ENCODE measurements at regions not wholly inside any gene's neighbourhood (a gene's known extent, or its start where the extent isn't known, plus 50 kb on each side); places are given as distances from the start of the nearest gene placed in this dataset.

DNA sequence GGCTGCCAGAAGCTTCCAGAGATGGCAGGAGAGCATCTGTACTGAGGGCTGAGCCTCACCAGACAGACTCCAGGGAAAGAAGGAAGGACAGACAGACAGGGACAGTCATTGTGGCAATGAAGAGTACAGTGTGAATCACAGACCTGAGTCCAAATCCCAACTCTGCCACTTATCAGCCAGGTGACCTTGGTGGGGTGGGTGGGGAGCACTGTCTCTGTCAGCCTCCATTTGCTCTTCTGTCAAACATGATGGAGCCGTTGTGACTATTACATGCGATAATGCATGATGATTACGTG lies 85.9 kb upstream of the FSTL4 start:
- Histone ChIP-seq H3K4me3 (ENCODE audit: control insufficient read depth in 2 of 3, extremely low read depth in 1 of 3, insufficient read depth in 2 of 3, low read depth in 1 of 3, low read length in 3 of 3) (no peak overlapping the region), H3K27ac (ENCODE audit: control insufficient read depth, insufficient read depth, low read length) (no peak overlapping the region), H3K4me1 (ENCODE audit: control insufficient read depth, extremely low read depth, insufficient read depth, low read length) (no peaks in the 10 kb centered on the region), H3K36me3 (ENCODE audit: control insufficient read depth in 2 of 2, extremely low read depth in 1 of 2, insufficient read depth in 2 of 2, low read length in 2 of 2) (no peaks in the 10 kb centered on the region), H3K79me2 (ENCODE audit: control insufficient read depth, insufficient read depth, low read length) (no peaks in the 10 kb centered on the region), H3K9ac (ENCODE audit: control insufficient read depth, extremely low read depth, insufficient read depth, low read length) (no peak overlapping the region), H4K20me1 (ENCODE audit: control insufficient read depth, extremely low read depth, insufficient read depth, low read length) (no peaks in the 10 kb centered on the region), H3K4me2 (ENCODE audit: control insufficient read depth, extremely low read depth, insufficient read depth, low read depth, low read length) (no peak overlapping the region), H3K27me3 (ENCODE audit: control insufficient read depth, extremely low read depth, insufficient read depth, low read length) (peaks cover 4% of the 10 kb centered on the region), H3K9me1 (ENCODE audit: control insufficient read depth, extremely low read depth, insufficient read depth, low read length) (no peaks in the 10 kb centered on the region), H3K9me3 (ENCODE audit: control insufficient read depth, low read depth, low read length) (no peaks in the 10 kb centered on the region), H2AFZ (ENCODE audit: control insufficient read depth, low read length) (no peak overlapping the region)
- dilution Hi-C loops (cut with MboI; ENCODE audit: extremely low pct_ligation_motif_present, low sequenced_read_pairs) = no loop called here
- FAIRE-seq (no peak), DNase-seq (ENCODE audit: low read depth, low spot score) (no peak)
- no peak for TF ChIP-seq EZH2 (IDR thresholded peaks at IDR 0.05; ENCODE audit: low read length)
- TF ChIP-seq CTCF (optimal IDR thresholded peaks at IDR 0.05 in 1 of 3, IDR thresholded peaks at IDR 0.05 in 1 of 3, conservative IDR thresholded peaks at IDR 0.05 in 1 of 3; ENCODE audit: extremely low read depth in 1 of 3, insufficient read depth in 2 of 3, low read length in 3 of 3) = no peak

- no peak for DNase-seq (ENCODE audit: low read depth, low spot score)
- no peaks in the 10 kb centered on the region for H3K4me1 ChIP-seq (ENCODE audit: control insufficient read depth, extremely low read depth, insufficient read depth, low read length)
- FAIRE-seq = no peak
- no peaks in the 10 kb centered on the region for H3K9me3 ChIP-seq (ENCODE audit: control insufficient read depth, low read depth, low read length)
- H2AFZ ChIP-seq (ENCODE audit: control insufficient read depth, low read length) = no peak overlapping the region
- no peak overlapping the region for H3K4me3 ChIP-seq (ENCODE audit: control insufficient read depth in 2 of 3, extremely low read depth in 1 of 3, insufficient read depth in 2 of 3, low read depth in 1 of 3, low read length in 3 of 3)
- no peak overlapping the region for H3K27ac ChIP-seq (ENCODE audit: control insufficient read depth, insufficient read depth, low read length)
- H3K79me2 ChIP-seq (ENCODE audit: control insufficient read depth, insufficient read depth, low read length) = no peaks in the 10 kb centered on the region
- TF ChIP-seq EZH2 (IDR thresholded peaks at IDR 0.05; ENCODE audit: low read length) = no peak
- no peak for TF ChIP-seq CTCF (optimal IDR thresholded peaks at IDR 0.05 in 1 of 3, IDR thresholded peaks at IDR 0.05 in 1 of 3, conservative IDR thresholded peaks at IDR 0.05 in 1 of 3; ENCODE audit: extremely low read depth in 1 of 3, insufficient read depth in 2 of 3, low read length in 3 of 3)
- H3K4me2 ChIP-seq (ENCODE audit: control insufficient read depth, extremely low read depth, insufficient read depth, low read depth, low read length) = no peak overlapping the region
- H3K9me1 ChIP-seq (ENCODE audit: control insufficient read depth, extremely low read depth, insufficient read depth, low read length) = no peaks in the 10 kb centered on the region
- peaks cover 4% of the 10 kb centered on the region for H3K27me3 ChIP-seq (ENCODE audit: control insufficient read depth, extremely low read depth, insufficient read depth, low read length)
- no peaks in the 10 kb centered on the region for H4K20me1 ChIP-seq (ENCODE audit: control insufficient read depth, extremely low read depth, insufficient read depth, low read length)
- H3K36me3 ChIP-seq (ENCODE audit: control insufficient read depth in 2 of 2, extremely low read depth in 1 of 2, insufficient read depth in 2 of 2, low read length in 2 of 2) = no peaks in the 10 kb centered on the region
- dilution Hi-C loops (cut with MboI; ENCODE audit: extremely low pct_ligation_motif_present, low sequenced_read_pairs) = no loop called here
- no peak overlapping the region for H3K9ac ChIP-seq (ENCODE audit: control insufficient read depth, extremely low read depth, insufficient read depth, low read length)
Measured at GRCh38 chr5:133697536-133698258, 85.4 kb upstream of the FSTL4 start.
